HG02678 (cell line): ENCODE measurements at regions not wholly inside any gene's neighbourhood (a gene's known extent, or its start where the extent isn't known, plus 50 kb on each side); places are given as distances from the start of the nearest gene placed in this dataset.

Source experiments
- ATAC-seq: cut with Tn5 transposase; IDR thresholded peaks from one replicate; pipeline ENCODE4 v1.9.1; 2021; ENCODE audit warnings: mild to moderate bottlenecking, moderate library complexity; ENCODE audit not compliant: unreplicated experiment

- no peak for ATAC-seq
Measured at GRCh38 chr3:194986208-194987043, 284.5 kb downstream of the XXYLT1 start.

- no peak for ATAC-seq
Measured at GRCh38 chr3:194987571-194988494, 283.1 kb downstream of the XXYLT1 start.

GRCh38 chr3:194988495-194989165 lies 282.3 kb downstream of the XXYLT1 start:
- no peak for ATAC-seq

GRCh38 chr3:194989241-194989640 lies 281.7 kb downstream of the XXYLT1 start:
- no peak for ATAC-seq

GRCh38 chr3:194990454-194991337 lies 280.3 kb downstream of the XXYLT1 start:
- no peak for ATAC-seq

- ATAC-seq: no peak
Measured at GRCh38 chr3:194991338-194991654, 279.7 kb downstream of the XXYLT1 start.

GRCh38 chr3:194993896-194994295 lies 277.1 kb downstream of the XXYLT1 start:
- no peak for ATAC-seq

GRCh38 chr3:194994551-194994981 lies 276.4 kb downstream of the XXYLT1 start:
- ATAC-seq: no peak

GRCh38 chr3:194995334-194995733 lies 275.6 kb downstream of the XXYLT1 start:
- no peak for ATAC-seq

GRCh38 chr3:194995922-194996321 lies 275.0 kb downstream of the XXYLT1 start:
- no peak for ATAC-seq

- no peak for ATAC-seq
Measured at GRCh38 chr3:194996746-194997145, 274.2 kb downstream of the XXYLT1 start.

- ATAC-seq: no peak
Measured at GRCh38 chr3:194998417-194998816, 272.5 kb downstream of the XXYLT1 start.

GRCh38 chr3:194998948-194999347 lies 272.0 kb downstream of the XXYLT1 start:
- ATAC-seq: no peak

GRCh38 chr3:194999491-194999890 lies 271.5 kb downstream of the XXYLT1 start:
- ATAC-seq: no peak

GRCh38 chr3:195001261-195001660 lies 269.7 kb downstream of the XXYLT1 start:
- ATAC-seq: no peak

- ATAC-seq: peak; percentile 77
Measured at GRCh38 chr3:195001961-195002861, 268.7 kb downstream of the XXYLT1 start.

GRCh38 chr3:195003006-195003892 lies 267.7 kb downstream of the XXYLT1 start:
- no peak for ATAC-seq

GRCh38 chr3:195003893-195004289 lies 267.1 kb downstream of the XXYLT1 start:
- no peak for ATAC-seq
